ENCODE measurements at regions not wholly inside any gene's neighbourhood (a gene's known extent, or its start where the extent isn't known, plus 50 kb on each side); places are given as distances from the start of the nearest gene placed in this dataset.

GRCh38 chr6:168908166-168908565 is 345.5 kb downstream of the THBS2 start:
- TF ChIP-seq CTCF (IDR thresholded peaks at IDR 0.05) (no peak), POLR2A (IDR thresholded peaks at IDR 0.05) (no peak)

Data from heart left ventricle (tissue), 13 donors.